H9 (cell line): ENCODE measurements at regions not wholly inside any gene's neighbourhood (a gene's known extent, or its start where the extent isn't known, plus 50 kb on each side); places are given as distances from the start of the nearest gene placed in this dataset.

Experiments
- DNase-seq: peaks from one replicate; pipeline ENCODE4 v3.0.0-alpha.2; 2017
- H2AFZ ChIP-seq: one replicate; pipeline ENCODE4 v1.6.1; 2013; ENCODE audit warnings: mild to moderate bottlenecking, low read length, control low read depth, moderate library complexity
- H2AK5ac ChIP-seq: 2 replicates; pipeline ENCODE4 v1.6.1; 2013; ENCODE audit warnings: low read length, control low read depth, mixed read lengths; ENCODE audit not compliant: insufficient read length
- H2BK120ac ChIP-seq: one replicate; pipeline ENCODE4 v1.6.1; 2013; ENCODE audit warnings: low read depth, mild to moderate bottlenecking, low read length, control low read depth, inconsistent platforms; ENCODE audit not compliant: poor library complexity, severe bottlenecking
- H2BK12ac ChIP-seq: 2 replicates; pipeline ENCODE4 v1.6.1; 2013; ENCODE audit warnings: low read length, control low read depth, mixed read lengths, low read depth; ENCODE audit not compliant: insufficient read length
- H2BK15ac ChIP-seq: 2 replicates; pipeline ENCODE4 v1.6.1; 2013; ENCODE audit warnings: low read depth, low read length, control low read depth
- H2BK20ac ChIP-seq: one replicate; pipeline ENCODE4 v1.6.1; 2013; ENCODE audit warnings: low read depth, mild to moderate bottlenecking, low read length, control low read depth, inconsistent platforms; ENCODE audit not compliant: poor library complexity, severe bottlenecking
- H2BK5ac ChIP-seq: 2 replicates; pipeline ENCODE4 v1.6.1; 2013; ENCODE audit warnings: low read length, control low read depth, mixed read lengths; ENCODE audit not compliant: insufficient read length
- H3K14ac ChIP-seq: 2 replicates; pipeline ENCODE4 v1.6.1; 2013; ENCODE audit warnings: low read length, control low read depth; ENCODE audit not compliant: insufficient read depth
- H3K18ac ChIP-seq: 2 replicates; pipeline ENCODE4 v1.6.1; 2013; ENCODE audit warnings: low read depth, mild to moderate bottlenecking, mixed read lengths, low read length, control low read depth; ENCODE audit not compliant: insufficient read length
- H3K23ac ChIP-seq: 2 replicates; pipeline ENCODE4 v1.6.1; 2013; ENCODE audit warnings: low read length, control low read depth, mixed read lengths, low read depth; ENCODE audit not compliant: insufficient read length
- H3K23me2 ChIP-seq: 2 replicates; pipeline ENCODE4 v1.6.1; 2013; ENCODE audit warnings: low read depth, mild to moderate bottlenecking, mixed read lengths, low read length, control low read depth; ENCODE audit not compliant: insufficient read length, poor library complexity, severe bottlenecking
- H3K27ac ChIP-seq: 2 replicates; pipeline ENCODE4 v1.5.1; 2013; ENCODE audit warnings: low read length, control low read depth, mixed read lengths, low read depth; ENCODE audit not compliant: insufficient read length
- H3K27me3 ChIP-seq: 2 replicates; pipeline ENCODE4 v1.6.1; 2013; ENCODE audit warnings: low read length, control low read depth, inconsistent platforms; ENCODE audit not compliant: insufficient read depth
- H3K4ac ChIP-seq: 2 replicates; pipeline ENCODE4 v1.6.1; 2013; ENCODE audit warnings: low read depth, mild to moderate bottlenecking, control low read depth, inconsistent platforms, low read length, moderate library complexity
- H3K4me1 ChIP-seq: 2 replicates; pipeline ENCODE4 v1.6.1; 2013; ENCODE audit warnings: low read length, control low read depth, inconsistent platforms; ENCODE audit not compliant: insufficient read depth
- H3K4me2 ChIP-seq: 2 replicates; pipeline ENCODE4 v1.6.1; 2013; ENCODE audit warnings: low read length, control low read depth, mixed read lengths; ENCODE audit not compliant: insufficient read length, insufficient read depth
- H3K56ac ChIP-seq: 2 replicates; pipeline ENCODE4 v1.6.1; 2013; ENCODE audit warnings: low read depth, mild to moderate bottlenecking, mixed read lengths, low read length, control low read depth; ENCODE audit not compliant: insufficient read length
- H3K79me1 ChIP-seq: 2 replicates; pipeline ENCODE4 v1.6.1; 2013; ENCODE audit warnings: low read depth, mild to moderate bottlenecking, moderate library complexity, low read length, control low read depth, inconsistent platforms; ENCODE audit not compliant: insufficient read depth, poor library complexity, severe bottlenecking
- H3K79me2 ChIP-seq: 2 replicates; pipeline ENCODE4 v1.6.1; 2013; ENCODE audit warnings: low read length, control low read depth, inconsistent platforms; ENCODE audit not compliant: insufficient read depth
- H3K9ac ChIP-seq: 2 replicates; pipeline ENCODE4 v1.6.1; 2013; ENCODE audit warnings: low read length, control low read depth, mixed read lengths; ENCODE audit not compliant: insufficient read length; ENCODE audit errors: extremely low read depth
- H3K9me3 ChIP-seq: one replicate; pipeline ENCODE4 v1.6.1; 2013; ENCODE audit warnings: low read depth, low read length, inconsistent platforms; ENCODE audit not compliant: control insufficient read depth
- H3T11ph ChIP-seq: one replicate; pipeline ENCODE4 v1.6.1; 2013; ENCODE audit warnings: mild to moderate bottlenecking, low read length, control low read depth, inconsistent platforms
- H4K20me1 ChIP-seq: one replicate; pipeline ENCODE4 v1.6.1; 2013; ENCODE audit not compliant: control insufficient read depth, insufficient read length, insufficient read depth
- H4K5ac ChIP-seq: 2 replicates; pipeline ENCODE4 v1.6.1; 2013; ENCODE audit warnings: low read depth, mild to moderate bottlenecking, mixed read lengths, low read length, control low read depth; ENCODE audit not compliant: insufficient read length
- H4K8ac ChIP-seq: replicated peaks from 2 replicates; pipeline ENCODE4 v1.6.1; 2013; ENCODE audit warnings: low read length, control low read depth, mixed read lengths, low read depth; ENCODE audit not compliant: insufficient read length
- H4K91ac ChIP-seq: 2 replicates; pipeline ENCODE4 v1.6.1; 2013; ENCODE audit warnings: low read depth, mild to moderate bottlenecking, moderate library complexity, mixed read lengths, low read length, control low read depth; ENCODE audit not compliant: insufficient read length
- H3K27ac Mint-ChIP-seq, 3 experiments: 2 replicates in 2 of 3; 3 replicates in 1 of 3; pipeline ENCODE4 v1.8.0; 2020 to 2021; ENCODE audit warnings: mixed read lengths in 3 of 3, mild to moderate bottlenecking in 1 of 3, moderate library complexity in 1 of 3
- H3K27me3 Mint-ChIP-seq: 2 replicates; pipeline ENCODE4 v1.8.0; 2021; ENCODE audit warnings: low read depth, mild to moderate bottlenecking, moderate library complexity, mixed read lengths
- H3K36me3 Mint-ChIP-seq, 3 experiments: 2 replicates in 2 of 3; 3 replicates in 1 of 3; pipeline ENCODE4 v1.8.0; 2020 to 2021; ENCODE audit warnings: low read depth in 3 of 3, mixed read lengths in 3 of 3; ENCODE audit not compliant: insufficient read depth in 1 of 3
- H3K4me1 Mint-ChIP-seq, 2 experiments: 2 replicates each; pipeline ENCODE4 v1.8.0; 2020; ENCODE audit warnings: mixed read lengths in 2 of 2
- H3K4me3 Mint-ChIP-seq, 2 experiments: 2 replicates in 1 of 2; 3 replicates in 1 of 2; pipeline ENCODE4 v1.8.0; 2020 to 2021; ENCODE audit warnings: mild to moderate bottlenecking in 2 of 2, mixed read lengths in 2 of 2, moderate library complexity in 1 of 2
- H3K9me3 Mint-ChIP-seq, 2 experiments: 2 replicates in 1 of 2; 3 replicates in 1 of 2; pipeline ENCODE4 v1.8.0; 2020; ENCODE audit warnings: mild to moderate bottlenecking in 2 of 2, mixed read lengths in 2 of 2, moderate library complexity in 1 of 2
- CTCF ChIP-seq: fragments of 200-600 bp; sonication (generic); conservative IDR thresholded peaks from 3 replicates; pipeline ENCODE4 v1.8.0; 2021; ENCODE audit warnings: antibody characterized with exemption, mild to moderate bottlenecking
- WGBS: extraction: QIAGEN DNeasy Blood & Tissue Kit; methylation state at CpG from one replicate; pipeline ENCODE4 v1.1.7; 2013; ENCODE audit warnings: missing lambda C conversion rate, low lambda C conversion rate, mixed read lengths; ENCODE audit not compliant: insufficient read length; ENCODE audit errors: extremely low coverage; 5-methylcytosine and 5-hydroxymethylcytosine counted together

DNA sequence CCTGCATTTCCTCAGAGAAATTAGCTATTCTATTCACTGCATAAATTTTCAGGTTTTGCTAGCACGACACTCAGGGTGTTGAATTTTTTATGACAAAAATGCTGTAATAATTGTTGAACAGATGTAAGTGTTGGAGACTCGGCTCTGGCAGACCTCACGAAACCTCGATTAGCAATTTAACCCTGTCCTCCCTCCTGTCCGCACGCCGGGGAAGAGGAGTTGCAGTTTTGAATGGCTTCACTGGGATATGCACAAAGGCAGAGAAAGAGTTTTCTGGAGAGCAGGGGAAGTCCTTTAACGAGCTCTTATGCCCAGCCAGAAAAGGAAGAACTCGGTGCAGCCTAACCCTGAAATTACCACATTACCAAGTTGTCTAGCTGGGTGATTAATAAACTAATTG, 661.1 kb downstream of the VRK1 start:
- H2BK12ac ChIP-seq = no peak overlapping the region
- H3K4me1 Mint-ChIP-seq = peaks cover 17 to 19% of the 10 kb centered on the region in 2 experiments
- WGBS = no CpG with 5 or more reads among the region's 9 CpGs
- H3K4me3 Mint-ChIP-seq = peak overlapping the region; percentile 61 to 71
- H2BK120ac ChIP-seq = no peak overlapping the region
- no peak overlapping the region for H3K18ac ChIP-seq
- H3K27ac ChIP-seq = no peak overlapping the region
- no peak overlapping the region for H3K23ac ChIP-seq
- no peak overlapping the region for H2BK5ac ChIP-seq
- H3K9me3 Mint-ChIP-seq = peaks cover 18 to 19% of the 10 kb centered on the region in 2 experiments
- peak overlapping the region; percentile 68 for H3K4me2 ChIP-seq
- no peaks in the 10 kb centered on the region for H4K20me1 ChIP-seq
- TF ChIP-seq CTCF = no peak
- H2BK15ac ChIP-seq = no peak overlapping the region
- peaks cover 2% of the 10 kb centered on the region; the same call in 1 of the 2 replicates for H3K4me1 ChIP-seq
- H4K91ac ChIP-seq = no peak overlapping the region
- H3K36me3 Mint-ChIP-seq = peaks cover 7 to 12% (median 10%) of the 10 kb centered on the region in 3 experiments; a peak in 6 of 7 replicates
- H3K27ac Mint-ChIP-seq = no peak overlapping the region; a peak in 1 of 7 replicates
- DNase-seq = no peak
- H3K27me3 Mint-ChIP-seq = peaks cover 33% of the 10 kb centered on the region
- H3K4ac ChIP-seq = no peak overlapping the region
- no peak overlapping the region for H3K14ac ChIP-seq
- H3K9me3 ChIP-seq = no peaks in the 10 kb centered on the region
- H3K56ac ChIP-seq = no peak overlapping the region
- no peak overlapping the region for H2AFZ ChIP-seq
- peaks cover 9% of the 10 kb centered on the region for H3K23me2 ChIP-seq
- H3K9ac ChIP-seq = no peak overlapping the region
- no peaks in the 10 kb centered on the region; the same call in 1 of the 2 replicates for H3K27me3 ChIP-seq
- H4K5ac ChIP-seq = no peak overlapping the region
- H3K79me1 ChIP-seq = no peaks in the 10 kb centered on the region
- H2AK5ac ChIP-seq = no peak overlapping the region
- H3T11ph ChIP-seq = no peak overlapping the region
- H2BK20ac ChIP-seq = no peak overlapping the region
- no peak overlapping the region for H4K8ac ChIP-seq
- H3K79me2 ChIP-seq = no peaks in the 10 kb centered on the region
